Epidermal melanocyte (primary cell): ENCODE measurements at regions not wholly inside any gene's neighbourhood (a gene's known extent, or its start where the extent isn't known, plus 50 kb on each side); places are given as distances from the start of the nearest gene placed in this dataset.

Source experiments
- DNase-seq: peaks from one replicate; pipeline ENCODE4 v3.0.0; 2011; ENCODE audit warnings: low spot score; ENCODE audit not compliant: insufficient read length

DNA sequence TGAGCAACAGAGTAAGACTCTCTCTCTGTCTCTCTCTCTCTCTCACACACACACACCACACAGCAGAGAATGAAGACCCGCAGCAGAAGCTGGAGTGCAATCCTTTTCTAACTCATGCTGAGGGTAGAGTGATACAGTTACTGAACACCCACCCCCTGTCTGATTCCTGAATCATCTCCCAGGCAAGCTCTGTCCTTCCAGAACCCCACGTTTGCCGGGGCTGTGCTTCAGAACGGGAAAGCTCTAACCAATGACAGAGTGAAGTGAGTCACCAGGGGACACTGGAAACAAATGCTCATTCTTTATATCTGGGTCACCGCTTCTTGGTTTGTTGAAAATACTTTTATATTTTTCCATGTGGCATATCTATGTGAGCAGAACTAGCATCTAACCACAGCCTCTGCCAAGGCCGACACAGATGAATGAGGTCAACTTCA lies 553.7 kb upstream of the AMELY start:
- peak; percentile 29 for DNase-seq

DNA sequence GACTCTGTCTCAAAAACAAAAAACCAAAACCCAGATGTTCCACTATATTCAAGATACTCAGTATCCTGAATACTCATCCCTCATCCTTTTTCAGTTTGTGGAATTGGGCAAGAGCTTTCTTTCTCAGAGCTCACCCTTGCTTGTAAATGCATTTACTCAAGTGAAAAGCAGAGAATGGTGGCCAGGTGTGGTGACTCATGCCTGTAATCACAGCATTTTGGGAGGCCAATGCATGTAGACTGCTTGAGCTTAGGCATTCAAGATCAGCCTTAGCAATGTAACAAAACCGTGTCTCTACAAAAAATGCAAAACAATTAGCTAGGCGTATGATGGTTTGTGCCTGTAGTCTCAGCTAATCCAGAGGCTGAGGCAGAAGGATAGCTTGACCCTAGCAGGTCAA lies 553.2 kb upstream of the AMELY start:
- no peak for DNase-seq

GRCh38 chrY:7463711-7464110 lies 552.2 kb upstream of the AMELY start:
- DNase-seq: no peak

DNA sequence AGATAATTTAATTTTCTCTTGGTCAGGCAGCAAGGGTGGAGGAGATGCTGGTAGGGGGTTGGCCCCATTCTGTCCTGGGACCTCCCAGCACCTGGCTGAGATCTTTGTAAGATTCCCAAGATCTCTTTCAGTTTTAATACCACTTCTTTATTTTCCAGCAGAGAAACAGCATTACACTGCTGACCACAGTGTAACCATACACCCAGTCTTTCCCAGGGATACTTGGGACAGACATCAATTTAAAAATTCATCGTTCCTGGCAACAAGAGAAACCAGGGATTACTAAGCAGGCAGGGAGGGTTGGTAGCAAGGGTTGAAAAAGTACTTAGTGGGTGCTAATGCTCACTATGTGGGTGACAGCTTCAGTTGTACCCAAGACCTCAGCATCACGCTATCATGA lies 551.6 kb upstream of the AMELY start:
- DNase-seq: no peak

- no peak for DNase-seq
These were observed 551.1 kb upstream of the AMELY start for GRCh38 chrY:7462657-7463056.

GRCh38 chrY:7461873-7462525 lies 550.4 kb upstream of the AMELY start:
- no peak for DNase-seq

DNA sequence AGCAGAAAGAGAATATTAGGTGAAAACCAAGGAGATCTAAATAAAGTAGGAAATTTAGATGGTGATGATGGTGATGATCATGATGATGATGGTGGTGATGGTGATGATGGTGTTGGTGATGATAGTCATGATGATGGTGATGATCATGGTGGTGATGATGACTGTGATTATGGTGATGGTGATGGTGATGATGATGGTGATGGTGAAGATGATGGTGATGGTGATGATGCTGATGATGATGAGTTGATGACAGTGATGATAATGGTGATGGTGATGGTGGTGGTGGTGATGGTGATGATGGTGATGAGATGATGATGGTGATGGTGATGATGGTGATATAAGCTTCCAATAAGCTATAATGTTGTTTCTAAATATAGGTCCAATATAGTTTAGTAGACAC lies 548.2 kb upstream of the AMELY start:
- DNase-seq: no peak

DNA sequence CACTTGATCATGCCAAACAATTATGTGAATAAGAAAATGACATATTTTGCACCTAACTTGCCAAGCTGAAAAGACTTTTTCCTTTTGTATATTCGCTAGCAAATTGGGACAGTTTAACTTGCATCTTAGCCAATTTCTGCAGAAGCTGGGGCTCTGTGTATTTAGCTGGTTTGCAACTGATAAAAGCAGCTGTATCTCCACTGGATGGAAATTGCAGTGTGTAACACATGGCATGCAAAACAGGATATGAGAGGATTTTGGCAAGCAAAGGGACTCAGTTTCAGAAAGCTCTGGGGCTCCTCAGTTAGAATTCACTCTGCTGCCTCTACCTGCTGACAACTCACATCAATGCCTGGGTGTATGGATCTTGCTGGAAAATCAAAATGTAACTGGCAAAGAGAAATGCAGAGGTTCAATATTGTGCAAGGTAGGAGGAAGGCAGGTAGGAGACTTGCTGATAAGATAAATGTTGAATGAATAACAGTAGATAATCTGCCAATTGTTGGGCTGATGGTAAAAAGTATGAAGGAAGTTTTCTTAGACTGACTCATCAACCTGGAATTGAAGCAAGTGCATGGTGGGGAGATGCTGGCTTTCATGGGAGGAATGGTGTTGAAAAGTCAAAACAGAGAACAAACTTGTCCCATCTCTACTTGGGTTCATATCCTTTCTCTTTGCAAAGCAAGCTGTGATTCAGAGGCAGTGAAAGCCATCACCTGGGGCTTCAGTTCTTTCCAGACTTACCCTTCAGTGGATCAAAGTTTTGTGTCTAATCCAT lies 546.9 kb upstream of the AMELY start:
- no peak for DNase-seq

GRCh38 chrY:7457286-7458015 lies 545.9 kb upstream of the AMELY start:
- no peak for DNase-seq

- no peak for DNase-seq
These were observed 544.1 kb upstream of the AMELY start for GRCh38 chrY:7455626-7456025.

DNA sequence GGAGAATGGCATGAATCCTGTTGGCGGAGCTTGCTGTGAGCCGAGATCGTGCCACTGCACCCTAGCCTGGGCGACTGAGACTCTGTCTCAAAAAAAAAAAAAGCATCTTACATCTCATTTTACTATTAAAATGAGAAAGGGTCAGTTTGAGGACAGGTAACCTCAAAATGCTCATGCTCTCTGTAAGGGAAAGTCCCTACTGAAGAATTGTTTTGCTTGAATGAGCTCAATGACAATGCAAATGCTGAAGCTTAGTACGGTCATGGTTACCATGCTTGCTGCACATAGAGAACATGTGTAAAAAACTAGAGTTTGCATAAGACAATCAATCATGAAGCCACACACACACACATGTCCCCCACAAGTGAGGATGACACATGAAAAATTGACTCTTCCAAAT lies 541.8 kb upstream of the AMELY start:
- no peak for DNase-seq

GRCh38 chrY:7452246-7452645 lies 540.7 kb upstream of the AMELY start:
- no peak for DNase-seq

DNA sequence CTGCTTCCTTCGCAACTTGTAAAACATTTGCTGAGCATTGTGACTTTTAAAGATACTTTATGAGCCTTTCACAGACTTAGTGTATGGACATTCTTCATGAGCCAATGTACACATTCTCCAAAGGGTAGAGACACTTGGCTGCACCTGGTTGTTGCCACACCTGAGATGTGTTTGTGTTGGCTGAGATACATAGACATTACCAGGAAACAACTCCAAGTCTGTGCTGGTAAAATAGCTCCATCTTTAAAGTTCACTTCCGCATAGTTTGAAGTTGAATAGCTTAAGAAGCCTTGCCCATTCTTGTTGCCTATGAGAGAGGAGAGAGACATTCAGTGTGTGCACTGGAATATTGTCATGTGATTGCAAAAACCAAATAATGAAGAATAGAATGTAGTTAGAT lies 538.3 kb upstream of the AMELY start:
- DNase-seq: no peak

- no peak for DNase-seq
These were observed 537.1 kb upstream of the AMELY start for GRCh38 chrY:7448687-7449086.

DNA sequence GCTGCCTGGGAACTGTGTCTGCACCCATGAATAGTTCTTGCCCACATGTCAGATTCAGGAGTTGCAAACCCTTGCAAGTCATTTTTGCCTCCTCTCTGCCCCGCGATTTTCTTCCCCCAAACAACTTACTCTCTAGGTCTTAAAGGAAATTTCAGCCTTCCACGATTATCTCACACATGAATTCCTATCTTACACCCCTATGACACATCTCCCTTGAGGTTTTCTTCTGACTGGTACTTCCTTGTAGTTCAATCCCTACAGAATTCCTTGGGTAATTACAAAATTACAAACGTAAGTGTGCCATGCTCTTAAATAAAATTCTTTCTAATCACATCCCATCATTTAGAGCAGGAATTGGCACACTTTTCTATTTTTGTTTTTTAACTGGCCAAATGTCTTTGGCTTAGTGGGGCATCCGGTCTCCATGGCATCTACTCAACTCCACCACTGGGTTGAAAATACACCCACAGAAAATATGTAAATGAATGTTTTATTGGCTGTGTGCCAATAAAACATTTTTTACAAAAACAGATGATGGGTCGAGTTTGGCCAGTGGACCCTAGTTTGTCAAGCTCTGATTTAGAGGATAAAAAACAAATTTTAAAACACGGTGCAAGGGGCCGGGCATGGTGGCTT lies 536.4 kb upstream of the AMELY start:
- no peak for DNase-seq

- DNase-seq: no peak
These were observed 532.6 kb upstream of the AMELY start for GRCh38 chrY:7444141-7444540.

GRCh38 chrY:7440796-7441530 lies 529.4 kb upstream of the AMELY start:
- DNase-seq: no peak

- no peak for DNase-seq
These were observed 525.5 kb upstream of the AMELY start for GRCh38 chrY:7437086-7437485.

- DNase-seq: peak; percentile 39
These were observed 522.6 kb upstream of the AMELY start for GRCh38 chrY:7433817-7434809.

DNA sequence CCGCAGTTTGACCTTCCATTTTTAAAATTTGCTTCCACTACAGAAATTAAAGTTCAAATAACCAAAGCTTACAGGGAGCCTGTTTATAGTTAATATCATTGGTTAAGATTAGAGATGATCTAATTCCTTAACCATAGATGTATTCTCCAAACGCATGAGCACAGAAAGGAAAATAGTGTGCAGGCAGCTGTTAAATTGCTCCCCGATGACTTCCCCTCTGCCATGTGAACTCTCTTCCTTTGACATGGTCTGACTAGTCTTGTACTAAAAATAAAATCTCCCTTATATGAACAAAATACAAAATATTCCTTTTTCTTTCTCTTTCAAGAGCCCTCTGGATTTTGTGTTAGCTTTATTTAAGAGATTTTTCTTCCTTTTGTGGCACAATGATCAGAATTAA lies 507.6 kb upstream of the AMELY start:
- DNase-seq: no peak
